ENCODE measurements at regions not wholly inside any gene's neighbourhood (a gene's known extent, or its start where the extent isn't known, plus 50 kb on each side); places are given as distances from the start of the nearest gene placed in this dataset.

- TF ChIP-seq CTCF (conservative IDR thresholded peaks at IDR 0.05): no peak
- TF ChIP-seq ZFX (IDR thresholded peaks at IDR 0.05): no peak
These were observed 476.2 kb upstream of the TSHZ3 start for GRCh38 chr19:31825134-31826094.

Data from C4-2B (cell line).